Transverse colon (tissue), 4 donors: ENCODE measurements at regions not wholly inside any gene's neighbourhood (a gene's known extent, or its start where the extent isn't known, plus 50 kb on each side); places are given as distances from the start of the nearest gene placed in this dataset.

ENCODE experiments used
- DNase-seq: peaks from one replicate; pipeline ENCODE4 v3.0.0-alpha.2; 2019
- H3K27ac ChIP-seq, 4 donors: fragments of 200-600 bp; sonication (generic); 2 replicates each; pipeline ENCODE4 v1.5.1; 2016 to 2018; ENCODE audit warnings: inconsistent platforms in 4 of 4
- H3K27me3 ChIP-seq: fragments of 200-600 bp; sonication (generic); 2 replicates; pipeline ENCODE4 v1.5.1; 2017; ENCODE audit warnings: inconsistent platforms
- H3K36me3 ChIP-seq, 4 donors: fragments of 200-600 bp; sonication (generic); 2 replicates each; pipeline ENCODE4 v1.5.1; 2017 to 2019; ENCODE audit warnings: inconsistent platforms in 4 of 4
- H3K4me1 ChIP-seq, 4 donors: fragments of 200-600 bp; sonication (generic); 2 replicates each; pipeline ENCODE4 v1.5.1; 2017 to 2020; ENCODE audit warnings: inconsistent platforms in 4 of 4
- H3K4me3 ChIP-seq, 4 donors: fragments of 200-600 bp; sonication (generic); 1 replicate in 1 of 4; 2 replicates in 3 of 4; pipeline versions ENCODE4 v1.5.1 to v1.6.1; 2017 to 2019; ENCODE audit warnings: inconsistent platforms in 4 of 4
- H3K9me3 ChIP-seq, 2 donors: fragments of 200-600 bp; sonication (generic); 2 replicates each; pipeline ENCODE4 v1.5.1; 2017 to 2019; ENCODE audit warnings: inconsistent platforms in 2 of 2
- EP300 ChIP-seq: sonication (generic); formaldehyde crosslinking; IDR thresholded peaks from one replicate; pipeline ENCODE4 v1.6.1; 2017; ENCODE audit warnings: antibody characterized with exemption, low read depth
- POLR2A ChIP-seq: fragments of 450-650 bp; IDR thresholded peaks from one replicate; pipeline ENCODE4 v1.6.1; 2016; ENCODE audit warnings: antibody characterized with exemption, mild to moderate bottlenecking, moderate library complexity
- POLR2AphosphoS5 ChIP-seq, 3 donors: sonication (generic); formaldehyde crosslinking; IDR thresholded peaks; one replicate each; pipeline ENCODE4 v1.6.1; 2016; ENCODE audit warnings: antibody characterized with exemption in 3 of 3
- WGBS, 2 donors: methylation state at CpG; one replicate each; pipeline ENCODE4 v1.1.5; 2018; ENCODE audit warnings: low coverage in 1 of 2; 5-methylcytosine and 5-hydroxymethylcytosine counted together
- in situ Hi-C, 4 donors: fragments of 200-750 bp; cut with MboI; loops; one replicate each; pipeline versions ENCODE4 v1.15.0 to v1.15.1; 2017; ENCODE audit warnings: low sequenced_read_pairs in 3 of 4, low pct_ligation_motif_present in 1 of 4, low pct_unique_long_range_greater_than_20kb in 1 of 4
- intact Hi-C: fragments of 100-400 bp; cut with DNase I; formaldehyde crosslinking; loops from one replicate; pipeline ENCODE4 v1.15.1; 2023; ENCODE audit warnings: low total_unique reads
- TF ChIP-seq, protein P1 (sequence below), 5 experiments: fragments of 200-600 bp in 3 of 5; fragments of 450-650 bp in 2 of 5; sonication (generic) in 3 of 5; IDR thresholded peaks; 1 replicate in 2 of 5; 2 replicates in 3 of 5; pipeline ENCODE4 v1.5.1; 2016 to 2017; ENCODE audit warnings: antibody characterized with exemption in 5 of 5, inconsistent platforms in 3 of 5, mild to moderate bottlenecking in 2 of 5, moderate library complexity in 1 of 5

- intact Hi-C loops (no loop called here), in situ Hi-C loops (no loop called here)
- H3K27me3 ChIP-seq: peaks cover 8% of the 10 kb centered on the region
- no peaks in the 10 kb centered on the region for H3K9me3 ChIP-seq
- peaks cover 0 to 4% (median 0%) of the 10 kb centered on the region in 4 donors for H3K4me1 ChIP-seq
- no peaks in the 10 kb centered on the region for H3K36me3 ChIP-seq
- WGBS, 2 donors: 51% methylated on average over 2 of the region's 2 CpGs; no CpG with 5 or more reads in 1 of the 2 donors
- no peak for DNase-seq
- no peak overlapping the region for H3K4me3 ChIP-seq
- TF ChIP-seq POLR2AphosphoS5 (IDR thresholded peaks at IDR 0.05): no peak
- TF ChIP-seq, protein P1, sequence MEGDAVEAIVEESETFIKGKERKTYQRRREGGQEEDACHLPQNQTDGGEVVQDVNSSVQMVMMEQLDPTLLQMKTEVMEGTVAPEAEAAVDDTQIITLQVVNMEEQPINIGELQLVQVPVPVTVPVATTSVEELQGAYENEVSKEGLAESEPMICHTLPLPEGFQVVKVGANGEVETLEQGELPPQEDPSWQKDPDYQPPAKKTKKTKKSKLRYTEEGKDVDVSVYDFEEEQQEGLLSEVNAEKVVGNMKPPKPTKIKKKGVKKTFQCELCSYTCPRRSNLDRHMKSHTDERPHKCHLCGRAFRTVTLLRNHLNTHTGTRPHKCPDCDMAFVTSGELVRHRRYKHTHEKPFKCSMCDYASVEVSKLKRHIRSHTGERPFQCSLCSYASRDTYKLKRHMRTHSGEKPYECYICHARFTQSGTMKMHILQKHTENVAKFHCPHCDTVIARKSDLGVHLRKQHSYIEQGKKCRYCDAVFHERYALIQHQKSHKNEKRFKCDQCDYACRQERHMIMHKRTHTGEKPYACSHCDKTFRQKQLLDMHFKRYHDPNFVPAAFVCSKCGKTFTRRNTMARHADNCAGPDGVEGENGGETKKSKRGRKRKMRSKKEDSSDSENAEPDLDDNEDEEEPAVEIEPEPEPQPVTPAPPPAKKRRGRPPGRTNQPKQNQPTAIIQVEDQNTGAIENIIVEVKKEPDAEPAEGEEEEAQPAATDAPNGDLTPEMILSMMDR (IDR thresholded peaks at IDR 0.05): no peak
- no peak for TF ChIP-seq EP300
- no peak for TF ChIP-seq POLR2A
- H3K27ac ChIP-seq: no peak overlapping the region
Measured at GRCh38 chr1:24986372-24986965, 56.4 kb upstream of the RUNX3 start.

GRCh38 chr1:24985737-24986136, 55.7 kb upstream of the RUNX3 start:
- TF ChIP-seq, protein P1 (IDR thresholded peaks at IDR 0.05): no peak
- no peak for TF ChIP-seq POLR2A
- no peak for TF ChIP-seq EP300
- no peak for TF ChIP-seq POLR2AphosphoS5 (IDR thresholded peaks at IDR 0.05)
- WGBS, 2 donors: 95% methylated on average over 3 of the region's 3 CpGs; no CpG with 5 or more reads in 1 of the 2 donors
- Histone ChIP-seq H3K27me3 (peaks cover 4% of the 10 kb centered on the region), H3K4me3 (no peak overlapping the region), H3K9me3 (no peaks in the 10 kb centered on the region), H3K36me3 (no peaks in the 10 kb centered on the region), H3K27ac (no peak overlapping the region), H3K4me1 (peaks cover 0 to 4% (median 0%) of the 10 kb centered on the region in 4 donors)
- DNase-seq: no peak
- intact Hi-C loops (no loop called here), in situ Hi-C loops (no loop called here)

- Histone ChIP-seq H3K27ac (no peak overlapping the region), H3K9me3 (no peaks in the 10 kb centered on the region), H3K4me1 (peaks cover 0 to 4% (median 0%) of the 10 kb centered on the region in 4 donors), H3K36me3 (no peaks in the 10 kb centered on the region), H3K27me3 (peaks cover 4% of the 10 kb centered on the region), H3K4me3 (no peak overlapping the region)
- in situ Hi-C loops (no loop called here), intact Hi-C loops (no loop called here)
- no peak for DNase-seq
- 28 to 81% methylated on average over 2 to 4 of the region's 5 CpGs for WGBS, 2 donors
- TF ChIP-seq, protein P1 (IDR thresholded peaks at IDR 0.05): no peak
- no peak for TF ChIP-seq POLR2AphosphoS5 (IDR thresholded peaks at IDR 0.05)
- no peak for TF ChIP-seq EP300
Measured at GRCh38 chr1:24984800-24985522, 54.9 kb upstream of the RUNX3 start.

- Histone ChIP-seq H3K4me3 (no peak overlapping the region), H3K27ac (no peak overlapping the region), H3K4me1 (peaks cover 0 to 4% (median 0%) of the 10 kb centered on the region in 4 donors), H3K27me3 (peaks cover under 1% of the 10 kb centered on the region), H3K36me3 (no peaks in the 10 kb centered on the region), H3K9me3 (no peaks in the 10 kb centered on the region)
- DNase-seq: no peak
- intact Hi-C loops: no loop called here
- in situ Hi-C loops: no loop called here
- WGBS, 2 donors: 78 to 100% methylated on average over 1 to 2 of the region's 2 CpGs
- TF ChIP-seq POLR2AphosphoS5 (IDR thresholded peaks at IDR 0.05) (no peak), EP300 (no peak), POLR2A (no peak)
- TF ChIP-seq, protein P1 (IDR thresholded peaks at IDR 0.05): no peak
Measured at GRCh38 chr1:24984300-24984699, 54.2 kb upstream of the RUNX3 start.
